ENCODE measurements at regions not wholly inside any gene's neighbourhood (a gene's known extent, or its start where the extent isn't known, plus 50 kb on each side); places are given as distances from the start of the nearest gene placed in this dataset.
"Not testable (repeated sequence)": the region's sequence is repeated elsewhere in the genome, so short reads cannot be mapped to it uniquely, and the experiment has no call there.

GRCh38 chr4:154907345-154908045, 126.4 kb downstream of the RBM46 start:
- TF ChIP-seq CTCF (IDR thresholded peaks at IDR 0.05; ENCODE audit: low read length); EZH2 (IDR thresholded peaks at IDR 0.05; ENCODE audit: borderline replicate concordance, low read length): not testable (repeated sequence)
